ENCODE measurements at regions not wholly inside any gene's neighbourhood (a gene's known extent, or its start where the extent isn't known, plus 50 kb on each side); places are given as distances from the start of the nearest gene placed in this dataset.

GRCh38 chr13:50159607-50160006 is 144.4 kb downstream of the KCNRG start:
- H3K9me3 ChIP-seq, result no peaks in the 10 kb centered on the region
- TF ChIP-seq POLR2A (IDR thresholded peaks at IDR 0.05; ENCODE audit: low read depth) (no peak), CTCF (IDR thresholded peaks at IDR 0.05) (no peak), POLR2AphosphoS5 (IDR thresholded peaks at IDR 0.05) (no peak), EP300 (IDR thresholded peaks at IDR 0.05) (no peak)
- 83% methylated on average over 1 of the region's 1 CpG for WGBS
- H3K4me3 ChIP-seq, result no peak overlapping the region
- no peak for DNase-seq (ENCODE audit: extremely low spot score)
- peaks cover 0 to 5% (median 0%) of the 10 kb centered on the region in 4 donors for H3K4me1 ChIP-seq
- no peaks in the 10 kb centered on the region for H3K27me3 ChIP-seq
- intact Hi-C loops (cut with DNase I), result no loop called here
- H3K36me3 ChIP-seq, result no peaks in the 10 kb centered on the region
- H3K27ac ChIP-seq (replicated peaks in 1 of 4), result no peak overlapping the region

- DNase-seq (ENCODE audit: extremely low spot score), result no peak
Measured at GRCh38 chr13:50161052-50161451, 145.8 kb downstream of the KCNRG start.

GRCh38 chr13:50162001-50162400 is 146.8 kb downstream of the KCNRG start:
- Histone ChIP-seq H3K27me3 (no peaks in the 10 kb centered on the region), H3K36me3 (no peaks in the 10 kb centered on the region), H3K4me3 (no peak overlapping the region), H3K4me1 (peaks cover 0 to 5% (median 0%) of the 10 kb centered on the region in 4 donors), H3K27ac (replicated peaks in 1 of 4) (no peak overlapping the region), H3K9me3 (no peaks in the 10 kb centered on the region)
- 77% methylated on average over 4 of the region's 4 CpGs for WGBS
- TF ChIP-seq CTCF (IDR thresholded peaks at IDR 0.05) (no peak), EP300 (IDR thresholded peaks at IDR 0.05) (no peak)
- DNase-seq (ENCODE audit: extremely low spot score), result no peak
- intact Hi-C loops (cut with DNase I), result no loop called here

More at GRCh38 chr13:50161052-50161451, 145.8 kb downstream of the KCNRG start:
- no peak overlapping the region for H3K4me3 ChIP-seq
- no peaks in the 10 kb centered on the region for H3K36me3 ChIP-seq
- H3K4me1 ChIP-seq, result peaks cover 0 to 5% (median 0%) of the 10 kb centered on the region in 4 donors
- intact Hi-C loops (cut with DNase I), result no loop called here
- H3K27ac ChIP-seq (replicated peaks in 1 of 4), result no peak overlapping the region
- no peaks in the 10 kb centered on the region for H3K9me3 ChIP-seq
- WGBS, result 83% methylated on average over 2 of the region's 2 CpGs
- TF ChIP-seq POLR2A (IDR thresholded peaks at IDR 0.05; ENCODE audit: low read depth) (no peak), EP300 (IDR thresholded peaks at IDR 0.05) (no peak), POLR2AphosphoS5 (IDR thresholded peaks at IDR 0.05) (no peak), CTCF (IDR thresholded peaks at IDR 0.05) (no peak)
- no peaks in the 10 kb centered on the region for H3K27me3 ChIP-seq

- Histone ChIP-seq H3K36me3 (no peaks in the 10 kb centered on the region), H3K4me1 (peaks cover 0 to 5% (median 0%) of the 10 kb centered on the region in 4 donors), H3K4me3 (no peak overlapping the region), H3K27ac (replicated peaks in 1 of 4) (no peak overlapping the region), H3K27me3 (no peaks in the 10 kb centered on the region), H3K9me3 (no peaks in the 10 kb centered on the region)
- TF ChIP-seq CTCF (IDR thresholded peaks at IDR 0.05) (no peak), POLR2AphosphoS5 (IDR thresholded peaks at IDR 0.05) (no peak), EP300 (IDR thresholded peaks at IDR 0.05) (no peak), POLR2A (IDR thresholded peaks at IDR 0.05; ENCODE audit: low read depth) (no peak)
- 88% methylated on average over 2 of the region's 2 CpGs for WGBS
- intact Hi-C loops (cut with DNase I), result no loop called here
- DNase-seq (ENCODE audit: extremely low spot score), result no peak
Measured at GRCh38 chr13:50162567-50162966, 147.3 kb downstream of the KCNRG start.

GRCh38 chr13:50167224-50167947 is 152.1 kb downstream of the KCNRG start:
- H3K4me3 ChIP-seq, result no peak overlapping the region
- H3K27me3 ChIP-seq, result no peaks in the 10 kb centered on the region
- H3K36me3 ChIP-seq, result no peaks in the 10 kb centered on the region
- no peak overlapping the region for H3K27ac ChIP-seq (replicated peaks in 1 of 4)
- WGBS, result 86% methylated on average over 2 of the region's 2 CpGs
- TF ChIP-seq EP300 (IDR thresholded peaks at IDR 0.05) (no peak), POLR2A (IDR thresholded peaks at IDR 0.05; ENCODE audit: low read depth) (no peak), POLR2AphosphoS5 (IDR thresholded peaks at IDR 0.05) (no peak), CTCF (IDR thresholded peaks at IDR 0.05) (no peak)
- intact Hi-C loops (cut with DNase I), result no loop called here
- H3K9me3 ChIP-seq, result no peaks in the 10 kb centered on the region
- DNase-seq (ENCODE audit: extremely low spot score), result no peak
- peaks cover 0 to 6% (median 0%) of the 10 kb centered on the region in 4 donors for H3K4me1 ChIP-seq

Data from esophagus muscularis mucosa (tissue), 4 donors.